AG04449 (cell line): ENCODE measurements at regions not wholly inside any gene's neighbourhood (a gene's known extent, or its start where the extent isn't known, plus 50 kb on each side); places are given as distances from the start of the nearest gene placed in this dataset.

Experiments
- CTCF ChIA-PET: fragments of 350-600 bp; formaldehyde crosslinking; extraction: SDS; loops from one replicate; lab custom pipeline; 2021; ENCODE audit warnings: antibody characterized with exemption; lab: Yijun Ruan, JAX
- POLR2A ChIA-PET: fragments of 400-600, 350-600 bp; formaldehyde crosslinking; extraction: SDS; loops from one replicate; lab custom pipeline; 2020; ENCODE audit warnings: antibody characterized with exemption, inconsistent platforms; lab: Yijun Ruan, JAX
- DNase-seq: peaks from one replicate; pipeline ENCODE4 v3.0.0-alpha.2; 2010; ENCODE audit warnings: low read depth, low spot score
- H3K4me3 ChIP-seq: 2 replicates; pipeline ENCODE4 v1.5.1; 2011; ENCODE audit warnings: low read depth, mild to moderate bottlenecking, control low read depth, low read length
- CTCF ChIP-seq: IDR thresholded peaks from one replicate; pipeline ENCODE4 v1.5.1; 2011; ENCODE audit warnings: mild to moderate bottlenecking, moderate library complexity, low read length, control low read depth, inconsistent platforms; ENCODE audit not compliant: insufficient read depth; ENCODE audit errors: missing control alignments

- no peak for DNase-seq
- TF ChIP-seq CTCF: peak; percentile 31
- ChIA-PET CTCF (interaction anchor here (0.7 to 3.7 kb wide), 11 partner anchors 9 to 431 kb away, joined by 3 to 45 read pairs (median 4); no protein-coding TSS in a partner anchor), POLR2A (no interaction called here)
- no peak overlapping the region for H3K4me3 ChIP-seq
Measured at GRCh38 chr12:91367234-91367849, 184.7 kb upstream of the DCN start.

DNA sequence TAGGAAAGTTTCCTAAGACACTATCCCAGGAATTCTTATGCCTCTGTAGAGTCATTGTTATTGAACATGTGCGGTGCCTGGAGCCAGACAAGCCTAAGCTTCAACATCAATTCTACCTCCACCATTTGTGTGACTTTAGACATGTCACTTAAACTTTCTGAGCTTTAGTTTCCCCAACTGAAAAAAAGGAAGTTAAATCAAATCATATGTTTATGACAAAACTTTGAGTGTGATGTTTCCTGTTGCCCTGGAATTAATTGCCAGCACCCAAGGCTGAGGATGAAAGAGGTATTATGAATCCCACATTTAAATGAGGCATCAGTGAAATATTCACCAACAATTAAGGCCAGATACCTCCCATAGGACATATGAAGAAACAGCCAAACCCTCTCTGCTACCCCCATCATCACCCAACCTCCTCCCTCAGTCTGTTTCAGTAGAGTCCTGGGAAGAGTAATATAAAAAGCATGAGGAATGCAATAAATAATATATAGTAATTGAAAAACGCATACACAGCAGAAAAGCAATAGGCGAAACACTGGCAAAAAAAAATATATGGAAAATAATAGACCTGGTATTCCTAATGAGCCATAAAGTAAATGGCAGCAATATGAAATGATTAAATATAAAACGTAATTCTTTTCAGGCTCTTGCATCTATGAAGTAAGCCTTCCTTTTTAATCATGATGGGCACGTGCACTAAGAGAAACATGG is 182.0 kb upstream of the DCN start:
- H3K4me3 ChIP-seq: no peak overlapping the region
- ChIA-PET POLR2A (no interaction called here), CTCF (interaction anchor here (1.1 to 3.7 kb wide), 11 partner anchors 9 to 1284 kb away, joined by 3 to 45 read pairs (median 12); partner anchors contain the start of gene LUM)
- DNase-seq: no peak
- no peak for TF ChIP-seq CTCF

- DNase-seq: no peak
- ChIA-PET POLR2A (no interaction called here), CTCF (interaction anchor here (0.6 to 1.8 kb wide), 13 partner anchors 8 to 1293 kb away, joined by 3 to 9 read pairs (median 4); no protein-coding TSS in a partner anchor)
- no peak overlapping the region for H3K4me3 ChIP-seq
- peak; percentile 31 for TF ChIP-seq CTCF
Measured at GRCh38 chr12:91361864-91362263, 179.2 kb upstream of the DCN start.

- no peak for DNase-seq
- CTCF ChIA-PET: interaction anchor here (0.8 to 7.1 kb wide), 7 partner anchors 12 to 412 kb away, joined by 3 to 115 read pairs (median 46); no protein-coding TSS in a partner anchor
- POLR2A ChIA-PET: interaction anchor here (0.6 kb wide), 1 partner anchor 30 kb away, joined by 3 read pairs; no protein-coding TSS in a partner anchor
- no peak overlapping the region for H3K4me3 ChIP-seq
- TF ChIP-seq CTCF: no peak
Measured at GRCh38 chr12:91357381-91357780, 174.8 kb upstream of the DCN start.

DNA sequence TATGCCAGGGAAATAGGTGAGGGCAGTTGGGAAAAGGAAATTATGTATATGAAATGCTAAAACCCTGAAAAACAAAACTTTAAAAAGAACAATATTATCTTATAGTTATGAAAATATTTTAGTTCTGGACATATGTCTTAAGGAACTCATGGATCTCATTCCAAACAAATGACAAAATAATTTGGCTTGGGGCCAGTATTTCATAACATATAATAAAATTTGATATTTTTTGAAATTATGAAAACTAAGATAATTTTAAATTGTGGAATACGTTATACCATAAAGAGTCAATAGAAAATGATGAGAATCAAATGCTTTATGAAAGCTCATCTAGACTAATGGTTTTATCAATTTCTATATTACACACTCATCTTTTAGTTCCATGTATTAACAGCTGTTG is 173.8 kb upstream of the DCN start:
- no peak for DNase-seq
- no peak overlapping the region for H3K4me3 ChIP-seq
- no peak for TF ChIP-seq CTCF
- ChIA-PET POLR2A (no interaction called here), CTCF (interaction anchor here (0.7 to 7.1 kb wide), 16 partner anchors 9 to 1293 kb away, joined by 3 to 115 read pairs (median 14); no protein-coding TSS in a partner anchor)
